Liver (tissue), 8 donors: ENCODE measurements at regions not wholly inside any gene's neighbourhood (a gene's known extent, or its start where the extent isn't known, plus 50 kb on each side); places are given as distances from the start of the nearest gene placed in this dataset.

Source experiments
- DNase-seq: peaks from one replicate; pipeline ENCODE4 v3.0.0-alpha.2; 2017; ENCODE audit warnings: low spot score
- H3K27ac ChIP-seq, 2 donors: one replicate each; pipeline ENCODE4 v1.7.0; 2013; ENCODE audit warnings: inconsistent platforms in 2 of 2, low read length in 2 of 2, control low read depth in 1 of 2, low read depth in 1 of 2, mild to moderate bottlenecking in 1 of 2
- H3K27me3 ChIP-seq, 4 donors: one replicate each; pipeline versions ENCODE4 v1.6.1 to v1.7.0; 2013; ENCODE audit warnings: low read length in 3 of 4, inconsistent platforms in 1 of 4, mild to moderate bottlenecking in 1 of 4, moderate library complexity in 1 of 4; ENCODE audit not compliant: control insufficient read depth in 4 of 4, insufficient read depth in 4 of 4
- H3K36me3 ChIP-seq, 4 donors: one replicate each; pipeline versions ENCODE4 v1.6.1 to v1.7.0; 2013; ENCODE audit warnings: low read length in 3 of 4, mild to moderate bottlenecking in 3 of 4, low read depth in 1 of 4, moderate library complexity in 1 of 4; ENCODE audit not compliant: control insufficient read depth in 4 of 4, insufficient read depth in 3 of 4
- H3K4me1 ChIP-seq, 4 donors: one replicate each; pipeline versions ENCODE4 v1.6.1 to v1.7.0; 2013; ENCODE audit warnings: low read length in 3 of 4, mild to moderate bottlenecking in 3 of 4, moderate library complexity in 1 of 4; ENCODE audit not compliant: control insufficient read depth in 4 of 4, insufficient read depth in 4 of 4
- H3K4me3 ChIP-seq, 3 donors: one replicate each; pipeline versions ENCODE4 v1.6.1 to v1.7.0; 2013; ENCODE audit warnings: low read length in 3 of 3, control low read depth in 1 of 3, low read depth in 1 of 3, mild to moderate bottlenecking in 1 of 3
- H3K9ac ChIP-seq, 2 donors: one replicate each; pipeline ENCODE4 v1.7.0; 2013; ENCODE audit warnings: low read length in 2 of 2, mild to moderate bottlenecking in 2 of 2, moderate library complexity in 2 of 2, control low read depth in 1 of 2, low read depth in 1 of 2
- H3K9me3 ChIP-seq, 4 donors: one replicate each; pipeline versions ENCODE4 v1.6.1 to v1.7.0; 2013; ENCODE audit warnings: low read length in 3 of 4; ENCODE audit not compliant: control insufficient read depth in 4 of 4
- EGR1 ChIP-seq, 2 donors: IDR thresholded peaks; 2 replicates each; pipeline ENCODE4 v1.6.1; 2016 to 2018; ENCODE audit warnings: antibody characterized with exemption in 2 of 2, low read depth in 2 of 2
- FOXA1 ChIP-seq: IDR thresholded peaks from 2 replicates; pipeline ENCODE4 v1.6.1; 2016; ENCODE audit warnings: antibody characterized with exemption
- FOXA2 ChIP-seq: IDR thresholded peaks from 2 replicates; pipeline ENCODE4 v1.6.1; 2016; ENCODE audit warnings: antibody characterized with exemption
- GABPA ChIP-seq, 2 donors: IDR thresholded peaks in 1 of 2; conservative IDR thresholded peaks in 1 of 2; 2 replicates each; pipeline ENCODE4 v1.6.1; 2016; ENCODE audit warnings: antibody characterized with exemption in 2 of 2, mild to moderate bottlenecking in 1 of 2, moderate library complexity in 1 of 2
- HNF4A ChIP-seq, 2 donors: conservative IDR thresholded peaks; 2 replicates each; pipeline ENCODE4 v1.6.1; 2016; ENCODE audit warnings: antibody characterized with exemption in 2 of 2, mild to moderate bottlenecking in 2 of 2
- HNF4G ChIP-seq: IDR thresholded peaks from 2 replicates; pipeline ENCODE4 v1.6.1; 2016; ENCODE audit warnings: antibody characterized with exemption
- JUND ChIP-seq, 2 donors: IDR thresholded peaks; 2 replicates each; pipeline ENCODE4 v1.6.1; 2016; ENCODE audit warnings: antibody characterized with exemption in 2 of 2
- MAX ChIP-seq: IDR thresholded peaks from 2 replicates; pipeline ENCODE4 v1.6.1; 2016; ENCODE audit warnings: antibody characterized with exemption
- NR2F2 ChIP-seq: IDR thresholded peaks from 2 replicates; pipeline ENCODE4 v1.6.1; 2016; ENCODE audit warnings: antibody characterized with exemption
- RAD21 ChIP-seq, 2 donors: IDR thresholded peaks; 2 replicates each; pipeline ENCODE4 v1.6.1; 2016; ENCODE audit warnings: antibody characterized with exemption in 2 of 2, mild to moderate bottlenecking in 2 of 2
- RXRA ChIP-seq, 2 donors: IDR thresholded peaks; 2 replicates each; pipeline ENCODE4 v1.6.1; 2017 to 2018; ENCODE audit warnings: antibody characterized with exemption in 2 of 2, mild to moderate bottlenecking in 1 of 2
- SP1 ChIP-seq: IDR thresholded peaks from 2 replicates; pipeline ENCODE4 v1.6.1; 2018; ENCODE audit warnings: antibody characterized with exemption, mild to moderate bottlenecking
- TAF1 ChIP-seq: conservative IDR thresholded peaks from 2 replicates; pipeline ENCODE4 v1.6.1; 2016; ENCODE audit warnings: antibody characterized with exemption, mild to moderate bottlenecking
- YY1 ChIP-seq: IDR thresholded peaks from 2 replicates; pipeline ENCODE4 v1.6.1; 2016; ENCODE audit warnings: antibody characterized with exemption, mild to moderate bottlenecking
- ZBTB33 ChIP-seq: IDR thresholded peaks from 2 replicates; pipeline ENCODE4 v1.6.1; 2016; ENCODE audit warnings: antibody characterized with exemption
- WGBS: extraction: QIAGEN DNeasy Blood & Tissue Kit; methylation state at CpG from one replicate; pipeline ENCODE4 v1.1.7; 2013; 5-methylcytosine and 5-hydroxymethylcytosine counted together
- TF ChIP-seq, protein P1 (sequence below): fragments of 150-350 bp; IDR thresholded peaks from 2 replicates; pipeline ENCODE4 v1.5.1; 2017; ENCODE audit warnings: improper control_type of control experiment, low read depth, low read length; ENCODE audit not compliant: missing input control
- TF ChIP-seq, protein P2 (sequence below): IDR thresholded peaks from 2 replicates; pipeline ENCODE4 v1.6.1; 2016; ENCODE audit warnings: antibody characterized with exemption
- TF ChIP-seq, protein P3 (sequence below): IDR thresholded peaks from 2 replicates; pipeline ENCODE4 v1.6.1; 2016; ENCODE audit warnings: antibody characterized with exemption, mild to moderate bottlenecking
- donor health status: healthy.
- donor health status: healthy.
- donor health status: healthy.
- donor health status: healthy.
- donor health status: healthy.

DNA sequence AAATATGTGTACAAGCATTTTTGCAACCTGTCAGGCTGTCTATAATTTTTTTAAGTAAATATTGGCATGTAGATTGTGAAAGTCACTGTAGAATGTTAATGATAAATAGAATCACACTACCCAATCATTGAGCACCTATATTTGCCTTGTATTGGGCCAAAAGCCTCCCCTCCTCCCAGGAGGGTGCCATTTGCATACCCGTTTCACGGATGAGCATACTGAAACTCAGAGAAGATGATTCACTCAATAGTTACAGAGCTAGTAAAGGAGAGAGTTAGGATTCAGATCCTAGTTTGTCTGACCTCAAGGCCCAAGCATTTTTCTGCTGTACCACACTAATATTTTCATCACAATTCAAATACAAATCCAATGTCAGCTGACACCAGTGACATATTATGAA, 299.7 kb upstream of the CDH11 start:
- peaks cover 2 to 11% (median 4%) of the 10 kb centered on the region in 4 donors for H3K9me3 ChIP-seq
- H3K36me3 ChIP-seq: peaks cover 0 to 3% (median 0%) of the 10 kb centered on the region in 4 donors
- TF ChIP-seq, protein P1, sequence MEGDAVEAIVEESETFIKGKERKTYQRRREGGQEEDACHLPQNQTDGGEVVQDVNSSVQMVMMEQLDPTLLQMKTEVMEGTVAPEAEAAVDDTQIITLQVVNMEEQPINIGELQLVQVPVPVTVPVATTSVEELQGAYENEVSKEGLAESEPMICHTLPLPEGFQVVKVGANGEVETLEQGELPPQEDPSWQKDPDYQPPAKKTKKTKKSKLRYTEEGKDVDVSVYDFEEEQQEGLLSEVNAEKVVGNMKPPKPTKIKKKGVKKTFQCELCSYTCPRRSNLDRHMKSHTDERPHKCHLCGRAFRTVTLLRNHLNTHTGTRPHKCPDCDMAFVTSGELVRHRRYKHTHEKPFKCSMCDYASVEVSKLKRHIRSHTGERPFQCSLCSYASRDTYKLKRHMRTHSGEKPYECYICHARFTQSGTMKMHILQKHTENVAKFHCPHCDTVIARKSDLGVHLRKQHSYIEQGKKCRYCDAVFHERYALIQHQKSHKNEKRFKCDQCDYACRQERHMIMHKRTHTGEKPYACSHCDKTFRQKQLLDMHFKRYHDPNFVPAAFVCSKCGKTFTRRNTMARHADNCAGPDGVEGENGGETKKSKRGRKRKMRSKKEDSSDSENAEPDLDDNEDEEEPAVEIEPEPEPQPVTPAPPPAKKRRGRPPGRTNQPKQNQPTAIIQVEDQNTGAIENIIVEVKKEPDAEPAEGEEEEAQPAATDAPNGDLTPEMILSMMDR: no peak
- TF ChIP-seq EGR1 (IDR thresholded peaks at IDR 0.05; ENCODE audit: low read depth in 2 of 2) (no peak), MAX (no peak), RAD21 (IDR thresholded peaks at IDR 0.05) (no peak), HNF4A (conservative IDR thresholded peaks at IDR 0.05) (no peak), JUND (IDR thresholded peaks at IDR 0.05) (no peak), HNF4G (no peak), FOXA1 (no peak), TAF1 (no peak), ZBTB33 (no peak), SP1 (no peak), RXRA (IDR thresholded peaks at IDR 0.05) (no peak), NR2F2 (no peak), FOXA2 (no peak), YY1 (no peak), GABPA (IDR thresholded peaks at IDR 0.05 in 1 of 2, conservative IDR thresholded peaks at IDR 0.05 in 1 of 2) (no peak)
- TF ChIP-seq, protein P2, sequence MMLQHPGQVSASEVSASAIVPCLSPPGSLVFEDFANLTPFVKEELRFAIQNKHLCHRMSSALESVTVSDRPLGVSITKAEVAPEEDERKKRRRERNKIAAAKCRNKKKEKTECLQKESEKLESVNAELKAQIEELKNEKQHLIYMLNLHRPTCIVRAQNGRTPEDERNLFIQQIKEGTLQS: no peak
- TF ChIP-seq, protein P3, sequence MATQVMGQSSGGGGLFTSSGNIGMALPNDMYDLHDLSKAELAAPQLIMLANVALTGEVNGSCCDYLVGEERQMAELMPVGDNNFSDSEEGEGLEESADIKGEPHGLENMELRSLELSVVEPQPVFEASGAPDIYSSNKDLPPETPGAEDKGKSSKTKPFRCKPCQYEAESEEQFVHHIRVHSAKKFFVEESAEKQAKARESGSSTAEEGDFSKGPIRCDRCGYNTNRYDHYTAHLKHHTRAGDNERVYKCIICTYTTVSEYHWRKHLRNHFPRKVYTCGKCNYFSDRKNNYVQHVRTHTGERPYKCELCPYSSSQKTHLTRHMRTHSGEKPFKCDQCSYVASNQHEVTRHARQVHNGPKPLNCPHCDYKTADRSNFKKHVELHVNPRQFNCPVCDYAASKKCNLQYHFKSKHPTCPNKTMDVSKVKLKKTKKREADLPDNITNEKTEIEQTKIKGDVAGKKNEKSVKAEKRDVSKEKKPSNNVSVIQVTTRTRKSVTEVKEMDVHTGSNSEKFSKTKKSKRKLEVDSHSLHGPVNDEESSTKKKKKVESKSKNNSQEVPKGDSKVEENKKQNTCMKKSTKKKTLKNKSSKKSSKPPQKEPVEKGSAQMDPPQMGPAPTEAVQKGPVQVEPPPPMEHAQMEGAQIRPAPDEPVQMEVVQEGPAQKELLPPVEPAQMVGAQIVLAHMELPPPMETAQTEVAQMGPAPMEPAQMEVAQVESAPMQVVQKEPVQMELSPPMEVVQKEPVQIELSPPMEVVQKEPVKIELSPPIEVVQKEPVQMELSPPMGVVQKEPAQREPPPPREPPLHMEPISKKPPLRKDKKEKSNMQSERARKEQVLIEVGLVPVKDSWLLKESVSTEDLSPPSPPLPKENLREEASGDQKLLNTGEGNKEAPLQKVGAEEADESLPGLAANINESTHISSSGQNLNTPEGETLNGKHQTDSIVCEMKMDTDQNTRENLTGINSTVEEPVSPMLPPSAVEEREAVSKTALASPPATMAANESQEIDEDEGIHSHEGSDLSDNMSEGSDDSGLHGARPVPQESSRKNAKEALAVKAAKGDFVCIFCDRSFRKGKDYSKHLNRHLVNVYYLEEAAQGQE: no peak
- no peaks in the 10 kb centered on the region for H3K27me3 ChIP-seq
- no peak overlapping the region for H3K4me3 ChIP-seq
- no peak overlapping the region for H3K9ac ChIP-seq
- no peaks in the 10 kb centered on the region for H3K4me1 ChIP-seq
- H3K27ac ChIP-seq: no peak overlapping the region
- DNase-seq: no peak
- 71% methylated on average over 2 of the region's 2 CpGs for WGBS
